Fibroblast of lung (primary cell): ENCODE measurements at regions not wholly inside any gene's neighbourhood (a gene's known extent, or its start where the extent isn't known, plus 50 kb on each side); places are given as distances from the start of the nearest gene placed in this dataset.

Experiments
- DNase-seq, 2 donors: peaks; one replicate each; pipeline versions ENCODE4 v3.0.0 to v3.0.0-alpha.2; 2010; ENCODE audit warnings: low read depth in 2 of 2
- H2AFZ ChIP-seq: 2 replicates; pipeline ENCODE4 v1.5.1; 2012; ENCODE audit warnings: low read length, control low read depth, inconsistent platforms
- H3K27ac ChIP-seq: 2 replicates; pipeline ENCODE4 v1.5.1; 2011; ENCODE audit warnings: low read length, control low read depth; ENCODE audit not compliant: insufficient read depth
- H3K27me3 ChIP-seq: 2 replicates; pipeline ENCODE4 v1.5.1; 2011; ENCODE audit warnings: mild to moderate bottlenecking, low read length; ENCODE audit not compliant: control insufficient read depth, insufficient read depth
- H3K36me3 ChIP-seq: 2 replicates; pipeline ENCODE4 v1.5.1; 2011; ENCODE audit warnings: low read length; ENCODE audit not compliant: control insufficient read depth, insufficient read depth
- H3K4me1 ChIP-seq: 2 replicates; pipeline ENCODE4 v1.5.1; 2011; ENCODE audit warnings: low read length; ENCODE audit not compliant: control insufficient read depth, insufficient read depth; ENCODE audit errors: extremely low read depth
- H3K4me2 ChIP-seq: 2 replicates; pipeline ENCODE4 v1.5.1; 2011; ENCODE audit warnings: low read length, control low read depth; ENCODE audit not compliant: insufficient read depth; ENCODE audit errors: extremely low read depth
- H3K4me3 ChIP-seq, 4 experiments: fragments of 200-600 bp in 1 of 4; sonication (generic) in 1 of 4; replicated peaks in 1 of 4; 2 replicates each; pipeline ENCODE4 v1.5.1; 2011 to 2016; ENCODE audit warnings: low read length in 4 of 4, low read depth in 3 of 4, mild to moderate bottlenecking in 3 of 4, control low read depth in 2 of 4, inconsistent platforms in 1 of 4, mixed read lengths in 1 of 4; ENCODE audit not compliant: insufficient read depth in 1 of 4; ENCODE audit errors: control extremely low read depth in 1 of 4
- H3K79me2 ChIP-seq: 2 replicates; pipeline ENCODE4 v1.5.1; 2012; ENCODE audit warnings: mild to moderate bottlenecking, low read length, inconsistent platforms; ENCODE audit not compliant: control insufficient read depth, insufficient read depth
- H3K9ac ChIP-seq: 2 replicates; pipeline ENCODE4 v1.5.1; 2011; ENCODE audit warnings: mild to moderate bottlenecking, low read length, control low read depth; ENCODE audit not compliant: insufficient read depth
- H3K9me3 ChIP-seq: 2 replicates; pipeline ENCODE4 v1.5.1; 2012; ENCODE audit warnings: low read depth, low read length; ENCODE audit not compliant: control insufficient read depth, insufficient read depth
- H4K20me1 ChIP-seq: 2 replicates; pipeline ENCODE4 v1.5.1; 2011; ENCODE audit warnings: low read length; ENCODE audit not compliant: control insufficient read depth, insufficient read depth; ENCODE audit errors: extremely low read depth
- EZH2 ChIP-seq: IDR thresholded peaks from 2 replicates; pipeline ENCODE4 v1.5.1; 2012; ENCODE audit warnings: low read length, control low read depth, mild to moderate bottlenecking; ENCODE audit errors: missing control alignments
- TF ChIP-seq, protein P1 (sequence below), 2 donors: IDR thresholded peaks in 1 of 2; conservative IDR thresholded peaks in 1 of 2; 1 replicate in 1 of 2; 2 replicates in 1 of 2; pipeline ENCODE4 v1.5.1; 2011 to 2012; ENCODE audit warnings: low read length in 2 of 2, control low read depth in 1 of 2, inconsistent platforms in 1 of 2, low read depth in 1 of 2, mild to moderate bottlenecking in 1 of 2

DNA sequence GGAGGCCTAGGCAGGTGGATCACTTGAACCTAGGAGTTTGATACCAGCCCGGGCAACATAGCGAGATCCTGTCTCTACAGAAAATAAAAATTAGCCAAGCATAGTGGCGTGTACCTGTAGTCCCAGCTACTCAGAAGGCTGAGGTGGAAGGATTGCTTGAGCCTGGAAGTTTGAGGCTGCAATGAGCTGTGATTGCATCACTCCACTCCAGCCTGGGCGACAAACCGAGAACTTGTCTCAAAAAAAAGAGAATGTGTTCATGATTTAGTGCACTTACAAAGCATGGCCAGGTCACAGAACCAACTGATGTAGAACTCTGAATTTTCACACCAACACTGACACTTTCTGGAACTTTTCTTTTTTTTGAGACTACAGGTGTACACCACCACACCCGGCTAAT lies 182.7 kb downstream of the ZFP64 start:
- Histone ChIP-seq H3K4me3 (no peak overlapping the region), H4K20me1 (no peaks in the 10 kb centered on the region), H3K36me3 (no peaks in the 10 kb centered on the region), H3K27me3 (no peaks in the 10 kb centered on the region), H2AFZ (no peak overlapping the region), H3K4me1 (no peaks in the 10 kb centered on the region), H3K4me2 (no peak overlapping the region), H3K79me2 (no peaks in the 10 kb centered on the region), H3K9me3 (no peaks in the 10 kb centered on the region), H3K27ac (no peak overlapping the region), H3K9ac (no peak overlapping the region)
- no peak for DNase-seq
- TF ChIP-seq EZH2, result no peak
- TF ChIP-seq, protein P1, sequence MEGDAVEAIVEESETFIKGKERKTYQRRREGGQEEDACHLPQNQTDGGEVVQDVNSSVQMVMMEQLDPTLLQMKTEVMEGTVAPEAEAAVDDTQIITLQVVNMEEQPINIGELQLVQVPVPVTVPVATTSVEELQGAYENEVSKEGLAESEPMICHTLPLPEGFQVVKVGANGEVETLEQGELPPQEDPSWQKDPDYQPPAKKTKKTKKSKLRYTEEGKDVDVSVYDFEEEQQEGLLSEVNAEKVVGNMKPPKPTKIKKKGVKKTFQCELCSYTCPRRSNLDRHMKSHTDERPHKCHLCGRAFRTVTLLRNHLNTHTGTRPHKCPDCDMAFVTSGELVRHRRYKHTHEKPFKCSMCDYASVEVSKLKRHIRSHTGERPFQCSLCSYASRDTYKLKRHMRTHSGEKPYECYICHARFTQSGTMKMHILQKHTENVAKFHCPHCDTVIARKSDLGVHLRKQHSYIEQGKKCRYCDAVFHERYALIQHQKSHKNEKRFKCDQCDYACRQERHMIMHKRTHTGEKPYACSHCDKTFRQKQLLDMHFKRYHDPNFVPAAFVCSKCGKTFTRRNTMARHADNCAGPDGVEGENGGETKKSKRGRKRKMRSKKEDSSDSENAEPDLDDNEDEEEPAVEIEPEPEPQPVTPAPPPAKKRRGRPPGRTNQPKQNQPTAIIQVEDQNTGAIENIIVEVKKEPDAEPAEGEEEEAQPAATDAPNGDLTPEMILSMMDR (conservative IDR thresholded peaks at IDR 0.05 in 1 of 2, IDR thresholded peaks at IDR 0.05 in 1 of 2; ENCODE audit: low read depth in 1 of 2, low read length in 2 of 2), result no peak

DNA sequence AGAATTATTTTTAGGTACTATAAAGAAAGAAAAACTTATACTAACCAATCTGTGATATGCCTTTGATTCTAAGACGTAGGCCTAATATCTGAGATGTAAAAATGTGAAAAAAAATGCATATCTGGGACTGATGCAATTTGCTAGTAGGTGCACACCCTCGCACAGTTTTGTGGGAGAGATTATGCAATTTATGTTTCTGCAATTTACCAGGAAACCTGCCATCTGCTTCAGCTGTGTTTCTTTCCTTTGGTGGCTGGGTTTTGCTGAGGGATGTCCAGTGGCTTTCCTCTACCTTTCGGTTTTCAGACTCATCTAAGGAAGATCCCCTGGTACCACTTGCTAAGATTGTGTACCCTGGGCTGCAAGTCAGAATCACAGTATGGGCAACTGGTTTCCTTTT lies 186.9 kb downstream of the ZFP64 start:
- Histone ChIP-seq H3K4me2 (no peak overlapping the region), H3K79me2 (no peaks in the 10 kb centered on the region), H3K4me1 (no peaks in the 10 kb centered on the region), H3K27me3 (no peaks in the 10 kb centered on the region), H3K36me3 (no peaks in the 10 kb centered on the region), H3K4me3 (no peak overlapping the region), H4K20me1 (no peaks in the 10 kb centered on the region), H3K27ac (no peak overlapping the region), H3K9me3 (no peaks in the 10 kb centered on the region), H2AFZ (no peak overlapping the region), H3K9ac (no peak overlapping the region)
- DNase-seq, result peak; percentile 50 to 87
- TF ChIP-seq, protein P1 (conservative IDR thresholded peaks at IDR 0.05 in 1 of 2, IDR thresholded peaks at IDR 0.05 in 1 of 2; ENCODE audit: low read depth in 1 of 2, low read length in 2 of 2), result no peak
- TF ChIP-seq EZH2, result no peak

GRCh38 chr20:52004018-52004417 lies 187.6 kb downstream of the ZFP64 start:
- H3K4me1 ChIP-seq, result no peaks in the 10 kb centered on the region
- no peak for DNase-seq
- no peaks in the 10 kb centered on the region for H3K27me3 ChIP-seq
- no peak overlapping the region for H3K9ac ChIP-seq
- no peaks in the 10 kb centered on the region for H4K20me1 ChIP-seq
- no peaks in the 10 kb centered on the region for H3K9me3 ChIP-seq
- H3K4me3 ChIP-seq, result no peak overlapping the region
- H3K27ac ChIP-seq, result no peak overlapping the region
- H3K36me3 ChIP-seq, result no peaks in the 10 kb centered on the region
- H2AFZ ChIP-seq, result no peak overlapping the region
- no peak overlapping the region for H3K4me2 ChIP-seq
- no peak for TF ChIP-seq EZH2
- H3K79me2 ChIP-seq, result no peaks in the 10 kb centered on the region
